H9 (cell line): ENCODE measurements at regions not wholly inside any gene's neighbourhood (a gene's known extent, or its start where the extent isn't known, plus 50 kb on each side); places are given as distances from the start of the nearest gene placed in this dataset.

Source experiments
- DNase-seq: peaks from one replicate; pipeline ENCODE4 v3.0.0-alpha.2; 2017
- H2AFZ ChIP-seq: one replicate; pipeline ENCODE4 v1.6.1; 2013; ENCODE audit warnings: mild to moderate bottlenecking, low read length, control low read depth, moderate library complexity
- H2AK5ac ChIP-seq: 2 replicates; pipeline ENCODE4 v1.6.1; 2013; ENCODE audit warnings: low read length, control low read depth, mixed read lengths; ENCODE audit not compliant: insufficient read length
- H2BK120ac ChIP-seq: one replicate; pipeline ENCODE4 v1.6.1; 2013; ENCODE audit warnings: low read depth, mild to moderate bottlenecking, low read length, control low read depth, inconsistent platforms; ENCODE audit not compliant: poor library complexity, severe bottlenecking
- H2BK12ac ChIP-seq: 2 replicates; pipeline ENCODE4 v1.6.1; 2013; ENCODE audit warnings: low read length, control low read depth, mixed read lengths, low read depth; ENCODE audit not compliant: insufficient read length
- H2BK15ac ChIP-seq: 2 replicates; pipeline ENCODE4 v1.6.1; 2013; ENCODE audit warnings: low read depth, low read length, control low read depth
- H2BK20ac ChIP-seq: one replicate; pipeline ENCODE4 v1.6.1; 2013; ENCODE audit warnings: low read depth, mild to moderate bottlenecking, low read length, control low read depth, inconsistent platforms; ENCODE audit not compliant: poor library complexity, severe bottlenecking
- H2BK5ac ChIP-seq: 2 replicates; pipeline ENCODE4 v1.6.1; 2013; ENCODE audit warnings: low read length, control low read depth, mixed read lengths; ENCODE audit not compliant: insufficient read length
- H3K14ac ChIP-seq: 2 replicates; pipeline ENCODE4 v1.6.1; 2013; ENCODE audit warnings: low read length, control low read depth; ENCODE audit not compliant: insufficient read depth
- H3K18ac ChIP-seq: 2 replicates; pipeline ENCODE4 v1.6.1; 2013; ENCODE audit warnings: low read depth, mild to moderate bottlenecking, mixed read lengths, low read length, control low read depth; ENCODE audit not compliant: insufficient read length
- H3K23ac ChIP-seq: 2 replicates; pipeline ENCODE4 v1.6.1; 2013; ENCODE audit warnings: low read length, control low read depth, mixed read lengths, low read depth; ENCODE audit not compliant: insufficient read length
- H3K23me2 ChIP-seq: 2 replicates; pipeline ENCODE4 v1.6.1; 2013; ENCODE audit warnings: low read depth, mild to moderate bottlenecking, mixed read lengths, low read length, control low read depth; ENCODE audit not compliant: insufficient read length, poor library complexity, severe bottlenecking
- H3K27ac ChIP-seq: 2 replicates; pipeline ENCODE4 v1.5.1; 2013; ENCODE audit warnings: low read length, control low read depth, mixed read lengths, low read depth; ENCODE audit not compliant: insufficient read length
- H3K27me3 ChIP-seq: 2 replicates; pipeline ENCODE4 v1.6.1; 2013; ENCODE audit warnings: low read length, control low read depth, inconsistent platforms; ENCODE audit not compliant: insufficient read depth
- H3K4ac ChIP-seq: 2 replicates; pipeline ENCODE4 v1.6.1; 2013; ENCODE audit warnings: low read depth, mild to moderate bottlenecking, control low read depth, inconsistent platforms, low read length, moderate library complexity
- H3K4me1 ChIP-seq: 2 replicates; pipeline ENCODE4 v1.6.1; 2013; ENCODE audit warnings: low read length, control low read depth, inconsistent platforms; ENCODE audit not compliant: insufficient read depth
- H3K4me2 ChIP-seq: 2 replicates; pipeline ENCODE4 v1.6.1; 2013; ENCODE audit warnings: low read length, control low read depth, mixed read lengths; ENCODE audit not compliant: insufficient read length, insufficient read depth
- H3K56ac ChIP-seq: 2 replicates; pipeline ENCODE4 v1.6.1; 2013; ENCODE audit warnings: low read depth, mild to moderate bottlenecking, mixed read lengths, low read length, control low read depth; ENCODE audit not compliant: insufficient read length
- H3K79me1 ChIP-seq: 2 replicates; pipeline ENCODE4 v1.6.1; 2013; ENCODE audit warnings: low read depth, mild to moderate bottlenecking, moderate library complexity, low read length, control low read depth, inconsistent platforms; ENCODE audit not compliant: insufficient read depth, poor library complexity, severe bottlenecking
- H3K79me2 ChIP-seq: 2 replicates; pipeline ENCODE4 v1.6.1; 2013; ENCODE audit warnings: low read length, control low read depth, inconsistent platforms; ENCODE audit not compliant: insufficient read depth
- H3K9ac ChIP-seq: 2 replicates; pipeline ENCODE4 v1.6.1; 2013; ENCODE audit warnings: low read length, control low read depth, mixed read lengths; ENCODE audit not compliant: insufficient read length; ENCODE audit errors: extremely low read depth
- H3K9me3 ChIP-seq: one replicate; pipeline ENCODE4 v1.6.1; 2013; ENCODE audit warnings: low read depth, low read length, inconsistent platforms; ENCODE audit not compliant: control insufficient read depth
- H3T11ph ChIP-seq: one replicate; pipeline ENCODE4 v1.6.1; 2013; ENCODE audit warnings: mild to moderate bottlenecking, low read length, control low read depth, inconsistent platforms
- H4K20me1 ChIP-seq: one replicate; pipeline ENCODE4 v1.6.1; 2013; ENCODE audit not compliant: control insufficient read depth, insufficient read length, insufficient read depth
- H4K5ac ChIP-seq: 2 replicates; pipeline ENCODE4 v1.6.1; 2013; ENCODE audit warnings: low read depth, mild to moderate bottlenecking, mixed read lengths, low read length, control low read depth; ENCODE audit not compliant: insufficient read length
- H4K8ac ChIP-seq: replicated peaks from 2 replicates; pipeline ENCODE4 v1.6.1; 2013; ENCODE audit warnings: low read length, control low read depth, mixed read lengths, low read depth; ENCODE audit not compliant: insufficient read length
- H4K91ac ChIP-seq: 2 replicates; pipeline ENCODE4 v1.6.1; 2013; ENCODE audit warnings: low read depth, mild to moderate bottlenecking, moderate library complexity, mixed read lengths, low read length, control low read depth; ENCODE audit not compliant: insufficient read length
- H3K27ac Mint-ChIP-seq, 3 experiments: 2 replicates in 2 of 3; 3 replicates in 1 of 3; pipeline ENCODE4 v1.8.0; 2020 to 2021; ENCODE audit warnings: mixed read lengths in 3 of 3, mild to moderate bottlenecking in 1 of 3, moderate library complexity in 1 of 3
- H3K27me3 Mint-ChIP-seq: 2 replicates; pipeline ENCODE4 v1.8.0; 2021; ENCODE audit warnings: low read depth, mild to moderate bottlenecking, moderate library complexity, mixed read lengths
- H3K36me3 Mint-ChIP-seq, 3 experiments: 2 replicates in 2 of 3; 3 replicates in 1 of 3; pipeline ENCODE4 v1.8.0; 2020 to 2021; ENCODE audit warnings: low read depth in 3 of 3, mixed read lengths in 3 of 3; ENCODE audit not compliant: insufficient read depth in 1 of 3
- H3K4me1 Mint-ChIP-seq, 2 experiments: 2 replicates each; pipeline ENCODE4 v1.8.0; 2020; ENCODE audit warnings: mixed read lengths in 2 of 2
- H3K4me3 Mint-ChIP-seq, 2 experiments: 2 replicates in 1 of 2; 3 replicates in 1 of 2; pipeline ENCODE4 v1.8.0; 2020 to 2021; ENCODE audit warnings: mild to moderate bottlenecking in 2 of 2, mixed read lengths in 2 of 2, moderate library complexity in 1 of 2
- H3K9me3 Mint-ChIP-seq, 2 experiments: 2 replicates in 1 of 2; 3 replicates in 1 of 2; pipeline ENCODE4 v1.8.0; 2020; ENCODE audit warnings: mild to moderate bottlenecking in 2 of 2, mixed read lengths in 2 of 2, moderate library complexity in 1 of 2
- CTCF ChIP-seq: fragments of 200-600 bp; sonication (generic); conservative IDR thresholded peaks from 3 replicates; pipeline ENCODE4 v1.8.0; 2021; ENCODE audit warnings: antibody characterized with exemption, mild to moderate bottlenecking
- WGBS: extraction: QIAGEN DNeasy Blood & Tissue Kit; methylation state at CpG from one replicate; pipeline ENCODE4 v1.1.7; 2013; ENCODE audit warnings: missing lambda C conversion rate, low lambda C conversion rate, mixed read lengths; ENCODE audit not compliant: insufficient read length; ENCODE audit errors: extremely low coverage; 5-methylcytosine and 5-hydroxymethylcytosine counted together

- Histone ChIP-seq H3K4me2 (no peak overlapping the region), H4K20me1 (no peaks in the 10 kb centered on the region), H2AFZ (no peak overlapping the region), H4K91ac (no peak overlapping the region), H4K8ac (no peak overlapping the region), H3K18ac (no peak overlapping the region), H4K5ac (no peak overlapping the region), H3K14ac (no peak overlapping the region), H3K23ac (no peak overlapping the region), H2AK5ac (no peak overlapping the region), H3K27ac (no peak overlapping the region), H3K56ac (no peak overlapping the region), H3T11ph (no peak overlapping the region), H2BK15ac (no peak overlapping the region), H2BK5ac (no peak overlapping the region), H3K79me1 (no peaks in the 10 kb centered on the region), H3K23me2 (no peaks in the 10 kb centered on the region), H3K4me1 (no peaks in the 10 kb centered on the region), H3K9me3 (no peaks in the 10 kb centered on the region), H2BK120ac (no peak overlapping the region), H3K4ac (no peak overlapping the region), H2BK12ac (no peak overlapping the region), H3K27me3 (no peaks in the 10 kb centered on the region), H3K9ac (no peak overlapping the region), H3K79me2 (no peaks in the 10 kb centered on the region), H2BK20ac (no peak overlapping the region)
- H3K4me1 Mint-ChIP-seq = no peaks in the 10 kb centered on the region; a peak in 1 of 4 replicates
- no peaks in the 10 kb centered on the region for H3K36me3 Mint-ChIP-seq
- peaks cover 15% of the 10 kb centered on the region for H3K27me3 Mint-ChIP-seq
- WGBS = no CpG with 5 or more reads among the region's 18 CpGs
- no peak overlapping the region; a peak in 1 of 7 replicates for H3K27ac Mint-ChIP-seq
- no peak for DNase-seq
- H3K9me3 Mint-ChIP-seq = no peaks in the 10 kb centered on the region
- no peak for TF ChIP-seq CTCF
- no peak overlapping the region for H3K4me3 Mint-ChIP-seq
Measured at GRCh38 chr5:2013301-2014057, 130.8 kb upstream of the IRX4 start.
